Left renal pelvis (tissue), 4 donors: ENCODE measurements at regions not wholly inside any gene's neighbourhood (a gene's known extent, or its start where the extent isn't known, plus 50 kb on each side); places are given as distances from the start of the nearest gene placed in this dataset.

ENCODE experiments used
- DNase-seq, 4 donors: peaks; one replicate each; pipeline ENCODE4 v3.0.0-alpha.2; 2013; ENCODE audit warnings: low read depth in 4 of 4, low spot score in 3 of 4

GRCh38 chr6:139940741-139941729 is 566.6 kb upstream of the CITED2 start:
- DNase-seq: no peak

- no peak for DNase-seq
Observed at GRCh38 chr6:139939189-139939979, 564.9 kb upstream of the CITED2 start.

- no peak for DNase-seq
Observed at GRCh38 chr6:139932671-139933070, 558.2 kb upstream of the CITED2 start.

DNA sequence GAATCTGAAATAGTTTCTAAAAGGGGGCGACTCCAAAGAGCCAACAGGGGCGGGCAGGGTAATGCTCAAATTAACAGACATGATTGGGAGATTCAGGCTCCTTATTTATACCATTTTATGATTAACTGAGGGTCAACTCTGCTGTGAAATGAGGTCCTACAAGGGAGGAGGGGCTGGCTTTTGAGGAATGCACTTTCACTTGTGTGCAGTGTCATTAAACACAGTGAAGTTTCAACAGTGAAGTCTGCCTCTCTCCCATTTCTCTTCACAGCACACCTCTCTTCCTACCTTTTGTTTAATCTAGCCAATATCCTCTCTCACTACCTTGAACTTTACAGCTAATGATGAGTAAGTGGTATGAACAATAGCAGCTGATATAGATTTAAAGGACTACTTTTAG is 557.3 kb upstream of the CITED2 start:
- DNase-seq: no peak

DNA sequence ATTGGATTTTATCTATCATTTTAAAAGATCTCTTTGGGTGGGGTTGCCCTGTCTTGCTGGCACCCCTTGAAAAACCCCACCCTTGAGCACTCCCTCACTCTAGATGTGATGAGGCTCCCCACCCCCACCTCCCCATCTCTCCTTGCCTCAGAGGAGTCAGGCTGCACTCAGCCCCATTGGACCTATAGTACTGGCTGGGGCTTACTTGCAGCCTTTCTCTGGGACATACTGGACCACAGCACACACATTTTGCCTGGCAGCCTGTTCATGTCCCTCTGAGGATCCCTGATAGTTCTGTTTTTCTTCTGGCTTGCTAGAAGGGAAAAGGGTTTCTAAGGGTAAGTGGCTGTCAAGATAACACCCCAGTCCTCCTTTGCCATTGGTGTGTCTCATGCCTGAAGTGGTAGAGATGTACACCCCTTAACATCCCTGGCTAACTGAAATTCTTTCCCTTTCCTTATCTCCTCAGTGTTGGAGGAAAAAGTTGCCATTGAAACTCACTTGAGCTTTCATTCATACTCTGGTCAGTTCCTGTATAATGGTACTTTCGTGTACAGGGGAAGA is 553.4 kb upstream of the CITED2 start:
- DNase-seq: no peak

DNA sequence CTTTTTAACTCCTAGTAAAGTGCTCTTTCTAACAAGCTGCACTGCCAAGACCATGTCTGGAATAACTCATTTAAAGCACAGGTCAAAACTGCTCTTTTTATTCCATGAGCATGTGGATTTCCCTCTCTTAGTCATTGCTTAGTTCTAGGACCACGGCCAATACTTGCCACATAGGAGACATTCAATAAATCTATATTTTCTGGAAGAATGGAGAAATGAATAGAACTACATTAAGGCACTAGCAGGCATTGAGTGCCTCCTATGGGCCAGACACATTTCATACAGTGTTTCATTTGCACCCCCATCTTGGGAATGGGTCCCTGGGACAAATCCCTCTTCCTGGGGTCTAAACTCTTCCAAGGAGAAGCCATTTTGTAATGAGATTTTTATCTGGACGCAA is 552.8 kb upstream of the CITED2 start:
- no peak for DNase-seq

GRCh38 chr6:139926711-139927110 is 552.3 kb upstream of the CITED2 start:
- no peak for DNase-seq

- DNase-seq: no peak
Observed at GRCh38 chr6:139925894-139926641, 551.6 kb upstream of the CITED2 start.

DNA sequence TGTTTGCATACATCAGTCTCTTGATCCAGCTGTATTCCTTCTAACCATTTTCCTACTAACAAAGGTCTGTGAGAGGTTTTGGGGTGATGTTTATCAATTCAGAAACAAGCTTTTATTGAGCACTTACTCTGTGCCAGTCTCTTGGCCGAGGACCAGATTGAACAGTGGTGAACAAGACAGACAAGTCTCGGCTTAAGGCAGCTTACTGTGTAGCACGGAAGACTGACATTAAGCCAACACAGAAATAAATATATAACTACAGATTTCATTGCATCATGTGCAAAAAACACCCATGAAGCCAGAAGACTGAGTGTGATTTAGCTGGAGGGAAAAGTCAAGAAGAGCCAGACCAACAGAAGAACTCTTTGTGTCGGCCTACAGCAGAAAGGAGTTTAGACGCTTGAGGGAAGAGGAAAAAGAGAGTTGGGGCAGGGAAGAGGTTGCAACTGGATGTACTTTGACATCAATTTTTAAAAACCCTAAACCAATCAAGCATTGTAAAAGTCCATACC is 549.6 kb upstream of the CITED2 start:
- no peak for DNase-seq

DNA sequence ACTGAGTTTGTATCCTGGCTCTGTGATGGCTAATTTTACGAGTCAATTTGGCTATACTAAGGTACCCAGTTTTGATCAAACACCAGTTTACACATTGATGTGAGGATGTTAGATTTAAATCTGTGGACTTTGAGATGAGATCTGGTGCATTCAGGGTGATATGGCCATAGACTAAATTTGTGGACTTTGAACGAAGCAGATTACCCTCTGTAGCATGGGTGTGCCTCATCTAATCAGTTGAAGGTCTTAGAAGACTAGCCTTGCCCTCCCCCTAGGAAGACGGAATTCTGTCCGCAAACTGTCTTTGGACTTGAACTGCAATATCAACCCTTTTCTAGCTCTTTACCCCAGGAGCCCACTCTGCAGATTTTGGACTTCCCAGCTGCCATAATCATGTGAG is 547.8 kb upstream of the CITED2 start:
- no peak for DNase-seq

GRCh38 chr6:139920776-139921100 is 546.3 kb upstream of the CITED2 start:
- no peak for DNase-seq

GRCh38 chr6:139920027-139920775 is 545.8 kb upstream of the CITED2 start:
- no peak for DNase-seq

- no peak for DNase-seq
Observed at GRCh38 chr6:139919107-139920026, 544.9 kb upstream of the CITED2 start.

GRCh38 chr6:139917951-139918630 is 543.6 kb upstream of the CITED2 start:
- DNase-seq: no peak

- DNase-seq: no peak
Observed at GRCh38 chr6:139914910-139915309, 540.5 kb upstream of the CITED2 start.

DNA sequence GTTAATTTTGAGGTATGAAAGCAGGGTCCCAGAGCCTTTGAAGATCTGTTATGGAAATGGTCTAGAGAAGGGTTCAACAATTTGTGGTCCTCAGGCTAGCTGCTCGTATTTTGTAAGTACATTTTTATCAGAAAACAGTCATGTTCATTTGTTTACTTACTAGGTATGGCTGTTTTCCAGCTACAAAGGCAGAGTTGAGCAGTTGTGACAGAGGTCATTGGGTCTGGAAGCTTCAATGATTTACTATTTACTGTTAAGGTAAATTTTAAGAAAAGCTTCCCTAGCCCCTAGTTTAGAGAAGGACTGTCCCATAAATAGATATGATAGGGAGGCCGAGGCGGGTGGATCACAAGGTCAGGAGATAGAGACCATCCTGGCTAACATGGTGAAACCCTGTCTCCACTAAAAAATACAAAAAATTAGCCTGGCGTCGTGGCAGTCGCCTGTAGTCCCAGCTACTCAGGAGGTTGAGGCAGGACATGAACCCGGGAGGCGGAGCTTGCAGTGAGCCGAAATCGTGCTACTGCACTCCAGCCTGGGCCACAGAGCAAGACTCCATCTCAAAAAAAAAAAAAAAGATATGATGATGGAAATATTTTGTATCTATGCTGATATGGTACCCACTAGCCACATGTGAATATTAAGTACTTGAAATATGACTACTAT is 538.4 kb upstream of the CITED2 start:
- no peak for DNase-seq

DNA sequence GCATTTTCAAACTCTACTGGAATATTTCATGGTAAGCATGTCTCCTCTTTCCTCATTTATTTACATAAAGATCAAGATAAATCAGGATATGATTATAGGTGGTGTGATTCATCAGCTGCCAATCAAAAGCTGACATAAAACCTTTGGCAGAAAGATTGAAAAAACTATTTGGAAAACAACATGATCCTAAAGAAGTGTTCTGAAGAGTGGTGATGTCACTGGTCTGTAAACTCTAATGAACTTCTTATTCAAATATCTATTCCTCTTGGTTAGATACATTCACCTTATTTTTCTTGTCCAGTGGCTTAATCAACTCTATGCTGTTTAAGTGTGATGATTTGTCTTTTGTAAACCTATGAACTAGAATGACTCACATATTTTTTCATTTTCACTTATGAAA is 535.5 kb upstream of the CITED2 start:
- no peak for DNase-seq
